GM21381 (cell line): ENCODE measurements at regions not wholly inside any gene's neighbourhood (a gene's known extent, or its start where the extent isn't known, plus 50 kb on each side); places are given as distances from the start of the nearest gene placed in this dataset.

Source experiments
- ATAC-seq: cut with Tn5 transposase; IDR thresholded peaks from one replicate; pipeline ENCODE4 v1.9.1; 2021; ENCODE audit warnings: mild to moderate bottlenecking, moderate library complexity; ENCODE audit not compliant: unreplicated experiment

DNA sequence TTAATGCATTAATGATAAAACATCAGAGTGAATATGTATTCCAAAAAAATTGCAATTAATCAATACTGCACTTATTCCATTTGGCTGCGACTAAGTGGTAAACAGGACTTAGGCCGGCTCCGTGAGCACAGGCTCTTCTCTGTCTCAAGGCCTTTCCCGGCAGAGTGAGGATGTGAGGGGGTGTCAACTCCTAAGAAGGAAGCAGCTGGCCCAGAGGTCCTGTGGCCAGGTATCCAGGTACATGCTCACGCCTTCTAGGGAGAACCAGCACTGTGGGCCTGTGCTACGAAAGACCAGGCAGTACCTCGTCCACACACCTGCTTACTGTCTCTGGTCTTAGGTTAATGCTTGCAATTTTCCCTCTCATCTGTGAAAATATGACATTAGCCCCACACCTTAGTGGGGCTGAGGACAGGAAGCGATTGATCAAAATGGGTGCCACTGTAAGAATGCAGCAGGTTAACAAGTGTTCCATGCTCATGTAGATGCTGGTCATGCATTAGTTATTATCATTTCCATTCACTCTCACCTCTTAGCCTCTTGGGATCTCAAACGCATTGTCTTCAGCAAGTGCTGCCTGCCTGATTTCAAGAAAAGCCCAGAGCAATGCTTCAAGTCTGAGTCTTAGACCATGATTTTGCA, 175.3 kb downstream of the ABHD5 start:
- no peak for ATAC-seq

DNA sequence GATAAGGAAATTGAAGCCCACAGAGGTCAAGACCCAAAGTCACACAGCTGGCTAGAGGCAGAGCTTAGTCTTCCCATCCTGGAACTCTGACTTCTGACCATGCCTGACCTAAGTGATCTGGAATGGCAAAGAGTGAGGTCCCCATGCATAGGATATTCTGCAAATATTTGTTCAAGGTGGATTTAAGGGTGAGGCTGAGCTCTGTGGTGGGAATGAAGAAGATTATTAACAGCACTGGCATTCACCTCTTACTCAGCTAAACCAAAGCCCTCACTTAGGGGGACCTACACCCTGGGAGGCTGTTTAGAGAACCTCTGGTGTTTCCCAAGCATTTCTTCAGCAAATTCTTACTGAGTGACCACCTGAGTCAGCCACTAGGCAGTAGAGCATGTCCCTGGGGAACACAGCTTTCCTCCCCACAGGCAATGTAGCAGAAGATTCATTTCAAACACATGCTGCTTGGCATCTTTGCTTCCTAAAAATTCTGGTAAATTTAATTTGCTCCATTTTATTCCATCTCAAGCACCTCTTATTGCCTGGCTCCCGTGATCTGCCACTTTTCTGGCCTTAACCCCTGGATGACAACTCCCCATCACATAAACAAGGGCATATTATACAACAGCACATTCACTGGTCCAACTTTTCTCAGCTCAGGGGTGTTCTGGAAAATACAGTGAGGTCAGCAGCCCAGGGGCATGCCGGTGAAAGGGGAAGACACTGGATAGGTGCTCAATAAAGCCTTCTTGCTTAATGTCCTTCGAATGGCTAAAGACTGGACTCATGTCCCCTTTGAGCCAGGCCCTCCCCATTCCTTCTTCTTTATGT, 176.0 kb downstream of the ABHD5 start:
- ATAC-seq = no peak

DNA sequence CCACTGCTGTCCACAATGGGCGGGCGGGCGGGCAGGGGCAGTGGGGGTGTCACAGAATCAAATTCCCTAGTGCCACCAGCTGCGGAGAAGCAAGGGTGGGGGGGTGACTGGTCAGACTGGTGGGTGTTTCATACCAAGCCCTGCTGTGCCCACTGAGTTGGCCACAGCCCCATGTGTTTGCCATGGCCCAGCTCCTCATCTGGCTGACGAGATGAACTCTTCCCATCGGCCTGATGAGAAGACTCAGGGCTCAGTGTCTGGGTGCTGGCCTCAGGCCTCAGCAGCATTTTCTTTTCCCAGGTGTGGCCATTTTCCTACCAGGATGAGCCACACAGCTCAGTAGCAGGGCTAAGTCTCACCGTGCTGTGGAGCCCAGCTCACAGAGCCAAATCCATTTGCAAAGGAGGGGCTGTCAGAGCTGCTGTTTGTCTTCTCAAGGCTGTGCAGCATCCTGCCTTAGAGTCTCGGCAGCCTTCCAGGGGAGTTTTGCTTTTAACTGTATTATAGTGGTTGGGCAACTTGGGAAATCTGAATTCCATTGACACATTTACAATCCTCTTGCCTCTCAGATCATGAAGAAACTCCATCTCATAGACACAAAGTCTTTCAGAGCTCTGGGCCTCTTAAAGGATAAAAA, 176.8 kb downstream of the ABHD5 start:
- ATAC-seq = no peak

DNA sequence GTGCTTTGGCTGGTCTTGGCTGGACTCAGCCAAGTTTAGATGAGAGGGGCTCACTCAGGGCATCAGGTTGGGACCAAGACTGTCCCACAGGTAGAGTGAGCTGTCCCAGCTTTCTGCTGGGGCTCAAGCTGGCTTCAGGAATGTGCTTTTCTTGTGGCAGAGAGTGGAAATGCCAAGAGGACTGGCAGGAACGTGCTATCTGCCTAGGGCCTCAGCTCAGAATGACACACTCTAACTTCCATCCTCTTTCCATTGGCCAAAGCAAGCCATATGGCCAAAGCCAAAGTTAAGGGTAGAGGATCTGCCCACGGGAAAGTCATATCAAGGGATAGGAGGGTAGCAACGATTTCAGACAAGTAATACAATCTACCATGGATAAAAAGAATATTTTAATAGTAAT, 178.8 kb downstream of the ABHD5 start:
- no peak for ATAC-seq

DNA sequence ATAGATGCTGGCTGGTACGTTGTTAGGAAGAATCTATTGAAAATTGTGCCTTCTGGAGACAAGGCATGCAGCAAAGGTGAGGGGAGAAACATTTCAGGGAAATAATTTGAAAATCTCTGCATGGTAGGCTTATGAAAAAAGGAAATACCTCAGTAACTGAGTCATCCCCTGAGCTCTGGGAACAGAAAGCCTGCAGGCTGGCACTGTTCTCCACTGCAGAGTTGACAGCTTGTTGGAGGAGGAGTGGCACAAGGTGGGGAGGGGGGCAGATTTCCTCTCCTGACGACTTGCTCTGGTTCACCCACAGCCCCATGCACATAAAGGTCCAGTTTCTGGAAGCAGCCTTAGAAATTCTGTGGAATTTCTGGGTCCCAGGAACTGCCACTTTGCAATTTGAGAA, 179.4 kb downstream of the ABHD5 start:
- ATAC-seq = no peak

DNA sequence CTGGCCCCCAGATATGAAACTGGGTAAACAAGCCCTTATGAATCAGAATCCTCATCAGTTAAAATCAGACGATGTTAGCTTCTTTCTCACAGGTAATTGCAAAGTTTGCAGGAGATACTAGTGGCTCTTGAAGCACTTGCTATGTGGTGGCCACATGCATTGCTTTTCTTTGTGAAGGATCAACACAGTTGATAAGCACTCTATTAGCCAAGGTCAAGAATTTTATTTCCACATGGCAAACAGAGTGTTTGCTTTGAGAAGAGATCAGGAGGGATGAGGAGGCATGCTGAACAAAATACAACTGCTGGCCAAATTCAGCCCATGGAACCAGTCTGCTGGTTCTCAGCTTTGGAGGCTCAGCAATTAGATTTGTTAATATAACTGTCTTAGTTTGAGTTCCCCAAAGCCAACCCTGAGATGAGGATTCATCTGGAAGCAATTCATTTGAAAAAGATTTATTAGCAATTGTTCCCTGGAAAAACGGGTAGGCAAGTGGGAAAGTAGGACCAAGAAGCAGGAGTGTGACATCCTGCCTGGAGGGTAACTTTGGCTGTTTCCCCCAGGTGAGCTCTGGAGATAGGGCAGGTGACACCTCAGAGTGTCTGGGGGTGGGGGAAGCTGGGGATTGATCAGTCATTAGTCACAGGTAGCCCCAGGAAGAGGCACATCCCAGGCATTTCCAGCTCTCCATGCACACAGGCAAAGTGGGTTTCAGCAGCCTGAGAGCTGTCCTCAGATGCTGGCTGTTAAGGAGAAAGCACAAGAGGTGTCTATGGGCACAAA, 180.3 kb downstream of the ABHD5 start:
- ATAC-seq = no peak

DNA sequence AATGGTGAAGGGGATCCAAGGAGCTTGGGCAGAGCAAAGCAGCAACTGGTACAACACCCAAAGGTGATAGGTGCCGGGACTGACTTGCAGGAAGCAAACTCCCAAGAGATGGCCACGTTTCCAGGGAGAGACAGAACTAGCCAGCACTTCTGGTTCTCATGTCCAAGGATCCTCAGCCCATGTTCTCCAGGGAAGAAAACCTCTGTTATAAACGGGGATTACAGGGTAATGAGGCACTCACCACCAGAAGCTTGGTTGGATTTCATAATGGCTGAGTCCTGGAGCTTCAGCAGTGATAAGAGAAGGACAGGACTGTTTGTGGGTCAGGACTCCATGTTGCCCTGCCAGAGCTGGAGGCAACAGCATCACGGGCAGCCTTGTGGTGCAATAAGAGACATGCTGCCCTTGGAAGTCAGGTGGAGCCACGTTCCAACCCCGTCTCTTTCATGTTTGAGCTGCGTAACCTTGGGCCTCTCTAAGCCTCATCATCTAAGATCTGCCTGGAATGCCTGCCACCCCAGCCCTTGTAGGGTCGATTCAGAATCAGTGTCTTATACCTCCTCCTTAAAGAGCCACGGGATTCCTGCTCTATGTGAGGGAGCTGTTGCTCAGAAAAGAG, 181.0 kb downstream of the ABHD5 start:
- no peak for ATAC-seq

DNA sequence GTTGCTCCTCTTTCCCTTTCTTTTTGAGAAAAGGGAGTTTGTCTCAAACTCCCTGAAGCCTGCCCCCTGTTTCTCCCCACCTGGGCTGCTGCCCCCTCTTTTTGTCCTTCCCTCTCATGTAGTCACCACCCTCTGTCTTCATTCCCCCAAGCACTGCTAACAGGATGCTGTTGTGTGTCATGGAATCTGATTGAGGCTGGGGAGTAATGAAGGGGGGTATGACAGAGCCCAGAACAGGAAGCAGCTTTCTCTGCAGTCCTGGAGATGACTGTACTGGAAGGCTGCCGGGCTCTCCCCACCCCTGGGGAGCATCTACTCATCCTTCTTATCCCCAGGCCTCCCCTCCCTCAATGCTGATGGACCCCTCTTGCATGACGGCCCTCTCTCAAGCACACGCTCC, 181.6 kb downstream of the ABHD5 start:
- ATAC-seq = no peak

DNA sequence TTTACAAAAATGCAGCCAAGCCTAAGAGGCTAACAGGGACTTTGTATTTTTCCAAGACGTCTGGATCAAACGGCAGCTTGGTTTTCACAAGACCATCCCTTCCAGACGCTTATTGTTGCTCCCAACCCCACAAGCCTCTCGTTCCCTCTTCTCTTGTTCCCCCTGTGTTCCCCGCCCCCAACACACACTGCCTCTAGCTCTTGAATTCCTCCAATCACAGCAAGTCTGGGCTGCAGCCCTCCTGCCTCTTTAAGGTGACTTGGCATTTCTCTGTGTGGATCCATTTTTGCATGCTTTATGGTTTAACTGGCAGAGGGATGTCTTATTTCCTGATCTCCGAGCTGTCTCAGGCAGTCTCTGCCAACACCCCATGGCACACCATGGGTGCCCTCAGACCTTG, 182.2 kb downstream of the ABHD5 start:
- ATAC-seq = no peak

DNA sequence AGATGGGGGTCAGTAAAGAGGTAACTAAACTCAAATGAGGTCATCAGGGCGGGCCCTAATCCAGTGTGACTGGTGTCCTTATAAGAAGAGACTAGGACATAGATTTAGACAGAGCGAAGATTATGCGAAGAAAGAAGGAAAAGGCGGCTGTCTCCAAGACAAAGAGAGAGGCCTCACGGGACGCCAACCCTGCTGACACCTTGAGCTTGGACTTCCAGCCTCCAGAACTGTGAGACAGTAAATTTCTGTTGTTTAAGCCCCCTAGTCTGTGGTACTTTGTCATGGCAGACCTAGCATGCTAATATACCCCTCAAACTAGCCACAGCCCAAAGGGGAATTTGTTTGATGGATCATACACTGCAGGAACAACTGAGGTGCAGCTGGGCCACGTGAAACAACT, 183.0 kb downstream of the ABHD5 start:
- no peak for ATAC-seq

DNA sequence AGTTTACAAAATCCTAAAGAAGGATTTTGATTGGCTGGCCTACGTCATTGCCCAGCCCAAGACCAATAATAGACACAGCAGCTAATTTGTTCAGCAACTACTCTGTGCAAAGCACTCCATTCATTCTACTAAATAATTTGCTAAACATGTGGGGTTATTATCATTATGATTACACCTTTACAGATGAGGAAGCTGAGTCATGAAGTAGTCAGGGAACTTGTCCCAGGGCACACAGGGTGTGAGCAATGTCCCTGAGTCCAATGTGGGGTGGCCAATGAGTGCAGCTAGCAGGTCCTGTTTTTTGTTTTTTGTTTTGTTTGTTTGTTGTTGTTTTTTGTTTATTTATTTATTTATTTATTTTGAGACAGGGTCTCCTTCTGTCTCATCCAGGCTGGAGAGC, 183.6 kb downstream of the ABHD5 start:
- no peak for ATAC-seq

DNA sequence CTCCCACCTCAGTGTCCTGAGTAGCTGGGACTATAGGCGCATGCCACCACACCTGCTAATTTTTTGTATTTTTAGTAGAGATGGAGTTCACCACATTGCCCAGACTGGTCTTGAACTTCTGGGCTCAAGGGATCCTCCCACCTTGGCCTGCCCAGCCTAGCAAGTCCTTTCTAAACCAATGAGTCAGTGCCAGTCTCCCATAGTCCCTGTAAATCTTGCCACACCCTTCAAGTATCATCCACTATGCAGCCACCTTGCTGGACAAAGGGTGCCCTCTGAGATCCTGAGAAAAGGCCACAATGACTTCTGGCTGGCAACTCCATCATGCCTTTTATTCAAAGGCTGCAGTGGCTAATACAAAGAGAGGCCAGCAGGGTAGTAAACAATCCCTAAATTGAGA, 184.0 kb downstream of the ABHD5 start:
- no peak for ATAC-seq

DNA sequence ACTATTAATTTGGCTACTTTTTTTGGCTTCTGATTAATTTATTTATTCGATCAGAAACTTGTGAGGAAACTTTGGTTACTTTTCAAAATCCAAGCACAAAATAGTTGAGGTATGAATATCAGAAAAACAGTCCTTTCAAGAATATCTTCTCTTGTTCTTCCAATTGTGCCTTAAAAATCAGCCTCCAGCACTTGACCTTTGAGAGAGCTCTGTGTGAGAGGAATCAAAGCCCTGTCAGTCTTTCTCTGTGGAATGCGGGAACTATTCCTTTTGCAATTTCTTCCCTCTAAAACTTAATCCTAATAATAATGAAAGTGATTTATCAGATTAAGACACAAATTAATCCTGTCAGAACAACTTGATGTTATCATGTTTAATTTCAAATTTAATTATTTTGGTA, 185.9 kb downstream of the ABHD5 start:
- ATAC-seq = no peak

DNA sequence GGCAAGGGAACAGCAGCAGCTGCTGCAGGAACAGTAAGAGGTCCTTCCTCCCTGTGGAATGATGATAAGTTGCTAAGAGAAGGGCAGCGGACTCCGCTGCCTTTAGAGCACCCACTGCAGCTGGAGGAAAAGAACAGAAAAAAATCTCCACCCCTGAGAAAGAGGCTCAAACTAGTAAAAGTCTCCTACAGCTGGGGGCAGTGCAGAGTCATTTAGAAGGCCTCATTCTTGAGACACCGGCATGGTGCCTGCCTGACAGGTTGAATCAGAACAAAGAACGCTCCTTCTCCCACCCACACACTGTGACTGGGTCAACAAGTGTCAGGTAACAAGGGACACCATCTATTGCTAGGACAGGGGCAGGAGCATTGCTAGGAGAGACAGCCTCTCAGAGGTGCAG, 188.4 kb downstream of the ABHD5 start:
- ATAC-seq = no peak

DNA sequence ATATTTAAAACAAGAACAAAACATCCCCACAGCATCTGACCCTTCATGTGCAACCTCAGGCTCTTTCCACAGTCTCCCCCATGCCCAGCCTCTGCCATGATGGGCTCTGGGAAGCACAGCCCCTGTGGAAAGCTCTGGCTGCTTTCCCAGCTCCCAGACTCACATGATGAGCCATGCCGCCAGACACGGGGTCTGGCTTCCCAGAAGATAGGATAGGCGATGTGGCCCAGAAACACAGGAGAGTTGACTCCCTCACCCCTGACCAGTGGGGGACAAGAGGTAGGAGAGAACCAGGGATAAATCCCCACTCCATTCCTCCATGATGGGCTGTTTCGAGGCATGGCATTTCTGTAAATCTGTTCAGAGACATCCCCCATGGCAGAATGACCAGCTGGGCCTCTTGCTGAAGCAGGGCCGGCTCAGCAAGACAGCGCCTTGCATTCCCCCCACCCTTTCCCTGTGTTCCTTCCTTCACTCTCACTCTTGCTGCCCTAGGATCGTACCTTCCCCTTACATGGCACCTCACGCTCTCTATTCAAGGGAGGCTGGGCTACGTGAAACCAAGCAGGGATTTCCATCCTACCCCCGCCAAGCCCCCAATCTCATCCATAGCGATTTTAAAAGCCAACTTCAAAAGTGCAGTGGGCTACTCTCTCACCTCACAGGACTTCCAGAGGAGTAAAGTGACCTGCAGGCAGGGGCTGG, 192.4 kb downstream of the ABHD5 start:
- ATAC-seq = no peak

DNA sequence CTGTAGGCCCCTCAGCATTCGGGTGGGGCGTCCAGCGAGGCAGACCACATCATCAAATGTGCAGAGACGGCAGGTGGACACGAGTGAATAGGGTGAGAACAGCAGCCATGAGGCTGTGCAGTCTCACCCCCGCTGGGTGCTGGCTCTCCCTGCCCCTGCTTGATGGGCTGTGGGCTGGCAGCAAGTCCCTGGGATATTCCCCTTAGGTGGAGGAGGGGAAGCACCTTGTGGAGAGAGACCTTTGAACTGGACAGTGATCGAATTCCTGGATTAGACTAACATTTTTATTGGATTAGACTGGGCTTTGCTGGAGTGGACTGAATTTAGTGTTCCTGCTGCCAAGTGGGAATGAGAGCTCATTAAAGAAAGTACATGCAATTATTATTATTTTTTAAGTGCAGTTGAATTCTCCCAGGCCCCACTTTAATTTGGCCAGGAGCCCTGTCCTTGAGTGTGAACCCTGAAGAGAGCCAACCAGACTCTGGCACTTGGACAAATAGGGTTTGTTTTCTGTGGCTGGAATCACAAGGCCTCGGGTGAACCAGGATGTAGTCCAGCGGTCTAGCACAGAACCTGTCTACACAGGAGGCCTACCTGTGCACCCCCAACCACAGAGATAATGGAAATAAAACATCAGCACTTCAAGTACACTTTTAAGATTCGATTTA, 193.1 kb downstream of the ABHD5 start:
- no peak for ATAC-seq

DNA sequence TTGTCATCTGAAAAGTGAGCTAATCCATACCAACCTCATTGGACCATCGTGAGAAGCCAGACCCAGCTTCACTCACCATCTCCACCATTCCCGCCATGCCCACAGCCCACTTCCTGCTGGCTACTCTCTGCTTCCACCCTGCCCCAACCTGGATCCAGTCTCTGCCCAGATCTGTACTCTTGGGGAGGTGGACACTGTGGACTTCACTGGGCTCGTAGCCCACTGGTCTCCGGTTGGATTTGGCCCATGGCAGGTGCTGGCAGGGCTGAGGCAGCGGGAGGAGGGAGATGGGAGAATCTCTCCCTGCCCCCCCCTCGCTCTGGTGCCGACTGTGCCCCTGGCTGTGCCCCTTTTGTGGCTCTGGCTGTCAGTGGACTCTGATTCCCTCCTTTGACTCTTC, 193.8 kb downstream of the ABHD5 start:
- no peak for ATAC-seq

DNA sequence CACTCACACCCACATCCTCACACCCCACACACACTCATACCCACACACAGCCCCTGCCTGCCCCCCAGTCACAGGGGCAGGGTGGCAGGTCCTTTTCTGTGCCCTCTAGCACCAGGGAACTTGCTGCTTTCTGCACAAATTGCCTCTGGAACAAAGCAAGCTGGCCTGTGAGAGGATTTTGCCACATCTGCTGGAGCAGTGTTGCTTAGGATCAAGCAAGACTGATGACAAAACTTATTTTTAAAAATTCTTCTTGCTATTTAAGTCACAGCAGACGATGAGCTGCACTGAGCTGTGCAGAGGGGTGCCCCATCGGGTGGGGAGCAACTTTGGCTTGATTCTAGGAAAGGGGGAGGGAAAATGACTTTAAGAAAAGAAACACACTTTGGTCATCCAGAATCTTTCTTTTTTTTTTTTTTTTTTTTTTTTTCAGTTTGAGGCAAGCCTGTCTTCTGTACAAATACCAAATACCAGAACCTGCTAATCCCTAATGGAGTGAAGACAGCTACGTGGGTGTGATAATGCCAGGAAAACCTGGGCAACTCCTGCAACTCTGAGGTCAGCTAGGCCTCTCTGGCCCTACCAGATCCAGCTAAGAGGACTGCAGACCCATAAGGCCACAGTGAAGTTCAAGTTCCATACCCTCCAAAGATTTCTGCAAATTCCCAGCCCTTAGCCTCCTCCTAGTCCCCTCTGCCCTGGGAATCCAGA, 195.3 kb downstream of the ABHD5 start:
- no peak for ATAC-seq

DNA sequence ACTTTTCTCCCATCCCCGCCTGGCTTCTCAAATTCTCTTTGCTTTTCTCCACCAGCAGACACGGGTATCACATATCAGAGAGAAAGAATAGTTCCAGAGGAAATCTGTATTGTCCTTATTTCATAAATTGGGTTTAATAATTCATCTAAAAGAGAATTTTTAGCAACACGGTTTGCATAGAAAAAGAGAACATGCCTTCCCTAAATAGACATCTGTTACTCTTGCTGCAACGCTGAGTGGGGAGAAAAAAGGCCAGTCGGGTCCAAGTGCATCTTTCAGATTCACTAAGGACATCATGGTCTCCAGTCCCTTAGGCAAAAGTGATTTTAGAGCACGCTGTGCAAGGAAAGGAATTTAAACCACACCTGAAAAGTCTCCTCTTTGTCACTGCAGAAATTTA, 201.3 kb downstream of the ABHD5 start:
- no peak for ATAC-seq
